GM10266 (cell line): ENCODE measurements at regions not wholly inside any gene's neighbourhood (a gene's known extent, or its start where the extent isn't known, plus 50 kb on each side); places are given as distances from the start of the nearest gene placed in this dataset.

Source experiments
- DNase-seq: peaks from one replicate; pipeline ENCODE4 v3.0.0; 2012; ENCODE audit errors: extremely low spot score
- CTCF ChIP-seq: IDR thresholded peaks from 2 replicates; pipeline ENCODE4 v1.5.1; 2012; ENCODE audit warnings: mild to moderate bottlenecking, low read depth; ENCODE audit not compliant: control insufficient read depth, insufficient read depth; ENCODE audit errors: missing control alignments

- TF ChIP-seq CTCF: no peak
- DNase-seq: no peak
Measured at GRCh38 chr6:140318408-140318807, 944.0 kb upstream of the CITED2 start.

- TF ChIP-seq CTCF: no peak
- DNase-seq: no peak
Measured at GRCh38 chr6:140317950-140318349, 943.5 kb upstream of the CITED2 start.

- no peak for DNase-seq
- TF ChIP-seq CTCF: no peak
Measured at GRCh38 chr6:140316966-140317365, 942.5 kb upstream of the CITED2 start.

- TF ChIP-seq CTCF: no peak
- DNase-seq: no peak
Measured at GRCh38 chr6:140314682-140315081, 940.2 kb upstream of the CITED2 start.

GRCh38 chr6:140311146-140311545 lies 936.7 kb upstream of the CITED2 start:
- no peak for DNase-seq
- no peak for TF ChIP-seq CTCF

GRCh38 chr6:140303218-140303949 lies 928.9 kb upstream of the CITED2 start:
- DNase-seq: no peak
- TF ChIP-seq CTCF: no peak

- no peak for TF ChIP-seq CTCF
- no peak for DNase-seq
Measured at GRCh38 chr6:140300331-140300730, 925.9 kb upstream of the CITED2 start.
